K562 (cell line): ENCODE measurements at regions not wholly inside any gene's neighbourhood (a gene's known extent, or its start where the extent isn't known, plus 50 kb on each side); places are given as distances from the start of the nearest gene placed in this dataset.

ENCODE experiments used
- ARID4B ChIP-seq: sonication (generic); formaldehyde crosslinking; IDR thresholded peaks from 2 replicates; pipeline ENCODE4 v1.8.0; 2022; ENCODE audit warnings: mild to moderate bottlenecking, missing genetic modification reagents
- ATF1 ChIP-seq, 2 experiments: fragments of 450-650 bp in 1 of 2; IDR thresholded peaks; 2 replicates each; pipeline ENCODE4 v1.6.1; 2016; ENCODE audit warnings: missing compliant biosample characterization in 1 of 2, missing genetic modification characterization in 1 of 2
- CEBPG ChIP-seq, 3 experiments: fragments of 200-800 bp in 1 of 3; sonication (Bioruptor generic) in 1 of 3; sonication (generic) in 1 of 3; formaldehyde crosslinking in 1 of 3; IDR thresholded peaks in 2 of 3; conservative IDR thresholded peaks in 1 of 3; 2 replicates each; pipeline versions ENCODE4 v1.6.1 to v1.8.0; 2016 to 2022; ENCODE audit warnings: missing compliant biosample characterization in 2 of 3, missing genetic modification characterization in 2 of 3, mild to moderate bottlenecking in 1 of 3, missing genetic modification reagents in 1 of 3
- E4F1 ChIP-seq: fragments of 250-450 bp; sonication (Bioruptor Pico); IDR thresholded peaks from 2 replicates; pipeline ENCODE4 v1.5.0; 2021; ENCODE audit warnings: mild to moderate bottlenecking, borderline replicate concordance
- ESRRA ChIP-seq: fragments of 450-650 bp; IDR thresholded peaks from 2 replicates; pipeline ENCODE4 v1.6.1; 2014; ENCODE audit warnings: low read depth, mild to moderate bottlenecking, moderate library complexity, borderline replicate concordance
- HDAC2 ChIP-seq: fragments of 450-650 bp; IDR thresholded peaks from 2 replicates; pipeline ENCODE4 v1.6.1; 2016; ENCODE audit warnings: mild to moderate bottlenecking
- NFATC3 ChIP-seq: fragments of 450-650 bp; IDR thresholded peaks from 2 replicates; pipeline ENCODE4 v1.6.1; 2017; ENCODE audit warnings: mild to moderate bottlenecking
- NR0B1 ChIP-seq: fragments of 450-650 bp; IDR thresholded peaks from one replicate; pipeline ENCODE4 v1.6.1; 2018; ENCODE audit warnings: mild to moderate bottlenecking, moderate library complexity; ENCODE audit not compliant: partially characterized antibody
- NR2C2 ChIP-seq, 2 experiments: fragments of 200-800 bp in 1 of 2; sonication (Bioruptor generic) in 1 of 2; sonication (generic) in 1 of 2; formaldehyde crosslinking in 1 of 2; IDR thresholded peaks; 2 replicates each; pipeline versions ENCODE4 v1.6.1 to v1.8.0; 2016 to 2022; ENCODE audit warnings: mild to moderate bottlenecking in 1 of 2, missing compliant biosample characterization in 1 of 2, missing genetic modification characterization in 1 of 2, missing genetic modification reagents in 1 of 2
- RAD21 ChIP-seq, 2 experiments: fragments of 250-450 bp in 1 of 2; fragments of 450-650 bp in 1 of 2; sonication (Bioruptor Pico) in 1 of 2; formaldehyde crosslinking in 1 of 2; IDR thresholded peaks in 1 of 2; conservative IDR thresholded peaks in 1 of 2; 2 replicates each; pipeline versions ENCODE4 v1.4.0 to v1.8.0; 2020 to 2022; ENCODE audit warnings: mild to moderate bottlenecking in 2 of 2, moderate library complexity in 1 of 2
- SLC30A9 ChIP-seq: fragments of 250-450 bp; sonication (Bioruptor Pico); IDR thresholded peaks from 2 replicates; pipeline ENCODE4 v1.8.0; 2022; ENCODE audit warnings: mild to moderate bottlenecking, moderate library complexity
- STAT5B ChIP-seq: fragments of 250-450 bp; sonication (Bioruptor Pico); IDR thresholded peaks from 2 replicates; pipeline ENCODE4 v1.8.0; 2021; ENCODE audit warnings: mild to moderate bottlenecking, inconsistent platforms
- ZBTB33 ChIP-seq: sonication (generic); formaldehyde crosslinking; IDR thresholded peaks from 2 replicates; pipeline ENCODE4 v1.8.1; 2023; ENCODE audit warnings: mild to moderate bottlenecking, missing genetic modification reagents
- ZNF165 ChIP-seq: fragments of 250-450 bp; sonication (Bioruptor Pico); IDR thresholded peaks from 2 replicates; pipeline ENCODE4 v1.4.0; 2020; ENCODE audit warnings: borderline replicate concordance
- ZNF76 ChIP-seq: fragments of 250-450 bp; sonication (Bioruptor Pico); IDR thresholded peaks from 2 replicates; pipeline ENCODE4 v1.4.0; 2020; ENCODE audit warnings: mild to moderate bottlenecking, moderate library complexity, borderline replicate concordance

- TF ChIP-seq CEBPG (CRISPR knock-in tag; IDR thresholded peaks at IDR 0.05) (peak; percentile 76), CEBPG (tag; conservative IDR thresholded peaks at IDR 0.05 in 1 of 2, IDR thresholded peaks at IDR 0.05 in 1 of 2) (peak; percentile 15 to 86; a peak in 2 of 4 replicates), E4F1 (CRISPR knock-in tag) (no peak), ARID4B (no peak), ZNF165 (CRISPR knock-in tag) (no peak), STAT5B (CRISPR knock-in tag) (no peak), HDAC2 (peak; percentile 26; the same call in 1 of the 2 replicates), ATF1 (CRISPR knock-in tag; IDR thresholded peaks at IDR 0.05) (no peak), ATF1 (tag; IDR thresholded peaks at IDR 0.05) (no peak), NR0B1 (no peak), ESRRA (peak; percentile 71; the same call in 1 of the 2 replicates), ZBTB33 (CRISPR knock-in tag) (no peak), ZNF76 (CRISPR knock-in tag) (no peak), SLC30A9 (CRISPR knock-in tag) (no peak), NFATC3 (no peak), NR2C2 (CRISPR knock-in tag; IDR thresholded peaks at IDR 0.05) (no peak), NR2C2 (tag; IDR thresholded peaks at IDR 0.05) (peak; percentile 75), RAD21 (CRISPR knock-in tag; conservative IDR thresholded peaks at IDR 0.05 in 1 of 2, IDR thresholded peaks at IDR 0.05 in 1 of 2) (0 out of 4 replicates have a peak, but pooled peaks of 1 of the 2 experiments have one; percentile 7)
Measured at GRCh38 chrX:40262157-40263013, 164.6 kb upstream of the BCOR start (continued).
